Activated CD8-positive, alpha-beta T cell treated with anti-CD3 and anti-CD28 coated beads, Interleukin-2, amount 10 ng/mL, durations not matched to agents 7 days and 5 days (primary cell): ENCODE measurements at regions not wholly inside any gene's neighbourhood (a gene's known extent, or its start where the extent isn't known, plus 50 kb on each side); places are given as distances from the start of the nearest gene placed in this dataset.

Experiments used
- ATAC-seq: fragments of 150-1000 bp; cut with Tn5 transposase; one replicate; pipeline ENCODE4 v1.10.0; 2021; ENCODE audit warnings: moderate library complexity
- CTCF ChIA-PET: fragments of 350-600 bp; sonication (Branson Sonifier 250); formaldehyde crosslinking; loops from one replicate; lab custom pipeline; 2021; ENCODE audit warnings: antibody characterized with exemption; lab: Charles Lee
- POLR2A ChIA-PET: fragments of 350-600 bp; sonication (Branson Sonifier 250); formaldehyde crosslinking; loops from one replicate; lab custom pipeline; 2021; ENCODE audit warnings: antibody characterized with exemption; lab: Charles Lee
- DNase-seq: peaks from one replicate; pipeline ENCODE4 v3.0.0-alpha.2; 2020
- H3K27ac Mint-ChIP-seq: one replicate; pipeline ENCODE4 v1.8.0; 2021; ENCODE audit warnings: mild to moderate bottlenecking, mixed read lengths
- H3K27me3 Mint-ChIP-seq: one replicate; pipeline ENCODE4 v1.8.0; 2021; ENCODE audit warnings: low read depth, mixed read lengths
- H3K36me3 Mint-ChIP-seq: one replicate; pipeline ENCODE4 v1.8.0; 2021; ENCODE audit warnings: low read depth, mixed read lengths
- H3K4me1 Mint-ChIP-seq: one replicate; pipeline ENCODE4 v1.8.0; 2021; ENCODE audit warnings: low read depth, mixed read lengths
- H3K4me3 Mint-ChIP-seq: one replicate; pipeline ENCODE4 v1.8.0; 2021; ENCODE audit warnings: mild to moderate bottlenecking, mixed read lengths
- H3K9me3 Mint-ChIP-seq: one replicate; pipeline ENCODE4 v1.8.0; 2022; ENCODE audit warnings: mixed read lengths; ENCODE audit not compliant: insufficient read depth

- Mint-ChIP-seq H3K9me3 (no peaks in the 10 kb centered on the region), H3K36me3 (no peaks in the 10 kb centered on the region), H3K4me1 (no peaks in the 10 kb centered on the region), H3K4me3 (no peak overlapping the region), H3K27me3 (no peaks in the 10 kb centered on the region), H3K27ac (no peak overlapping the region)
- ChIA-PET POLR2A (no interaction called here), CTCF (no interaction called here)
- DNase-seq (no peak), ATAC-seq (no peak)
Measured at GRCh38 chrX:43500246-43500645, 155.9 kb upstream of the MAOA start.

GRCh38 chrX:43500996-43501694 lies 155.0 kb upstream of the MAOA start:
- DNase-seq (no peak), ATAC-seq (no peak)
- Mint-ChIP-seq H3K9me3 (no peaks in the 10 kb centered on the region), H3K36me3 (no peaks in the 10 kb centered on the region), H3K27me3 (no peaks in the 10 kb centered on the region), H3K4me3 (no peak overlapping the region), H3K4me1 (no peaks in the 10 kb centered on the region), H3K27ac (no peak overlapping the region)
- POLR2A ChIA-PET = no interaction called here
- CTCF ChIA-PET = no interaction called here

GRCh38 chrX:43504394-43504793 lies 151.7 kb upstream of the MAOA start:
- Mint-ChIP-seq H3K36me3 (no peaks in the 10 kb centered on the region), H3K27ac (no peak overlapping the region), H3K9me3 (no peaks in the 10 kb centered on the region), H3K27me3 (no peaks in the 10 kb centered on the region), H3K4me1 (no peaks in the 10 kb centered on the region), H3K4me3 (no peak overlapping the region)
- DNase-seq = no peak
- no peak for ATAC-seq
- ChIA-PET POLR2A (no interaction called here), CTCF (no interaction called here)

GRCh38 chrX:43505769-43506168 lies 150.3 kb upstream of the MAOA start:
- ChIA-PET CTCF (no interaction called here), POLR2A (no interaction called here)
- Mint-ChIP-seq H3K27ac (no peak overlapping the region), H3K9me3 (no peaks in the 10 kb centered on the region), H3K27me3 (no peaks in the 10 kb centered on the region), H3K4me1 (no peaks in the 10 kb centered on the region), H3K36me3 (no peaks in the 10 kb centered on the region), H3K4me3 (no peak overlapping the region)
- ATAC-seq = no peak
- DNase-seq = no peak

- Mint-ChIP-seq H3K4me1 (no peaks in the 10 kb centered on the region), H3K4me3 (no peak overlapping the region), H3K9me3 (no peaks in the 10 kb centered on the region), H3K27ac (no peak overlapping the region), H3K36me3 (no peaks in the 10 kb centered on the region), H3K27me3 (no peaks in the 10 kb centered on the region)
- POLR2A ChIA-PET = no interaction called here
- CTCF ChIA-PET = no interaction called here
- ATAC-seq = no peak
- no peak for DNase-seq
Measured at GRCh38 chrX:43508694-43509093, 147.4 kb upstream of the MAOA start.

- Mint-ChIP-seq H3K4me1 (no peaks in the 10 kb centered on the region), H3K4me3 (no peak overlapping the region), H3K27ac (no peak overlapping the region), H3K27me3 (no peaks in the 10 kb centered on the region), H3K9me3 (no peaks in the 10 kb centered on the region), H3K36me3 (no peaks in the 10 kb centered on the region)
- ATAC-seq (no peak), DNase-seq (no peak)
- CTCF ChIA-PET = no interaction called here
- POLR2A ChIA-PET = no interaction called here
Measured at GRCh38 chrX:43510209-43510608, 145.9 kb upstream of the MAOA start.

GRCh38 chrX:43513085-43513484 lies 143.0 kb upstream of the MAOA start:
- POLR2A ChIA-PET = no interaction called here
- Mint-ChIP-seq H3K27ac (no peak overlapping the region), H3K4me1 (no peaks in the 10 kb centered on the region), H3K9me3 (no peaks in the 10 kb centered on the region), H3K4me3 (no peak overlapping the region), H3K27me3 (no peaks in the 10 kb centered on the region), H3K36me3 (no peaks in the 10 kb centered on the region)
- no peak for DNase-seq
- CTCF ChIA-PET = no interaction called here
- ATAC-seq = no peak

- DNase-seq (no peak), ATAC-seq (no peak)
- H3K27me3 Mint-ChIP-seq = no peaks in the 10 kb centered on the region
- CTCF ChIA-PET = no interaction called here
- H3K27ac Mint-ChIP-seq = no peak overlapping the region
- no peak overlapping the region for H3K4me3 Mint-ChIP-seq
- H3K36me3 Mint-ChIP-seq = no peaks in the 10 kb centered on the region
- no peaks in the 10 kb centered on the region for H3K9me3 Mint-ChIP-seq
- no peaks in the 10 kb centered on the region for H3K4me1 Mint-ChIP-seq
- POLR2A ChIA-PET = no interaction called here
Measured at GRCh38 chrX:43514820-43515219, 141.3 kb upstream of the MAOA start.

GRCh38 chrX:43522582-43522981 lies 133.5 kb upstream of the MAOA start:
- Mint-ChIP-seq H3K4me3 (no peak overlapping the region), H3K36me3 (no peaks in the 10 kb centered on the region), H3K27me3 (no peaks in the 10 kb centered on the region), H3K4me1 (no peaks in the 10 kb centered on the region), H3K9me3 (no peaks in the 10 kb centered on the region), H3K27ac (no peak overlapping the region)
- ATAC-seq (no peak), DNase-seq (no peak)
- ChIA-PET CTCF (no interaction called here), POLR2A (no interaction called here)

GRCh38 chrX:43525901-43526610 lies 130.0 kb upstream of the MAOA start:
- Mint-ChIP-seq H3K4me3 (no peak overlapping the region), H3K36me3 (no peaks in the 10 kb centered on the region), H3K27ac (no peak overlapping the region), H3K9me3 (no peaks in the 10 kb centered on the region), H3K27me3 (no peaks in the 10 kb centered on the region), H3K4me1 (no peaks in the 10 kb centered on the region)
- ATAC-seq (no peak), DNase-seq (no peak)
- ChIA-PET CTCF (no interaction called here), POLR2A (no interaction called here)

GRCh38 chrX:43526878-43527277 lies 129.2 kb upstream of the MAOA start:
- CTCF ChIA-PET = no interaction called here

GRCh38 chrX:43527801-43528200 lies 128.3 kb upstream of the MAOA start:
- Mint-ChIP-seq H3K27ac (no peak overlapping the region), H3K36me3 (no peaks in the 10 kb centered on the region), H3K4me1 (no peaks in the 10 kb centered on the region), H3K4me3 (no peak overlapping the region), H3K27me3 (no peaks in the 10 kb centered on the region), H3K9me3 (no peaks in the 10 kb centered on the region)
- POLR2A ChIA-PET = no interaction called here
- DNase-seq (no peak), ATAC-seq (no peak)
- CTCF ChIA-PET = no interaction called here

More at GRCh38 chrX:43526878-43527277, 129.2 kb upstream of the MAOA start:
- Mint-ChIP-seq H3K4me1 (no peaks in the 10 kb centered on the region), H3K27ac (no peak overlapping the region), H3K9me3 (no peaks in the 10 kb centered on the region), H3K36me3 (no peaks in the 10 kb centered on the region), H3K27me3 (no peaks in the 10 kb centered on the region), H3K4me3 (no peak overlapping the region)
- DNase-seq = no peak
- ATAC-seq = no peak
- POLR2A ChIA-PET = no interaction called here
